ENCODE measurements at regions not wholly inside any gene's neighbourhood (a gene's known extent, or its start where the extent isn't known, plus 50 kb on each side); places are given as distances from the start of the nearest gene placed in this dataset.

DNA sequence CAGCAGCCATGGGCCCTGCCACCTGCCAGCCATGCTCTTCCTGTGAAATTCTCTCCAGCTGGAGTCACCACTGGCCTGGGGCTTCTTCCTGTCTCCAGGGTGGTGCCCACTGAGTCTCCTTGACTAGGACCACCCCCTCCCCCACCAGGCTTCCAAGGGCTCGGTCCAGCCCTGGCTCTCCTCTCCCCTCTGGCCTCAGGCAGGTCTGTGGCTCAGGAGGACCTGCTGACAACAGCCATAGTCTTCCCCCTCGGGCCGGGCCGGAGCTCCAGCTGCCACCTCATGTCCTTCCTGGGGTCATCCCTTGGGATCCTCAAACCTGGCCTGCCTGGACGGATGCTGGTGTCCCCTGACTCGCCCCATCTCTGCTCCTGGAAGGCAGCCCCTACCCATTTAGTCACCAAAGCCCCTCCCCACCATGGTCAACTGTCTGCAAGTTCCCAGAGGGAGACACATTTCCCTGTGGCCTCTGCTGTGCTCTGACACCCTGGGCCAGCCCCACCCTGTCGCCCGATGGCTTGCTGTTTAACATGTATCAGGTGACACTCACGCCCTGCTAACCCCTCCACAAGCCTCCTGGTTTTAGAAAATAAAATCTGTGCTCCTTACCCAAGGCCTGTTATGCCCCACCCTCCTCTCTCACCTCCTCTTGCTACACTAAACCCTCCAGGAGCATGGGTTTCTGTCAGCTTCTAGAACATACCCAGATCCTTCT, 186.2 kb downstream of the RBFOX3 start:
- H3K4me3 ChIP-seq (ENCODE audit: low read length), result no peak overlapping the region
- intact Hi-C loops (cut with micrococcal nuclease), result no loop called here
- H3K4me2 ChIP-seq (ENCODE audit: low read length), result no peak overlapping the region
- peaks cover 98% of the 10 kb centered on the region for H3K27me3 ChIP-seq (ENCODE audit: low read length)
- POLR2A ChIA-PET (ENCODE audit: unreplicated experiment), result no interaction called here
- H3K4me1 ChIP-seq (ENCODE audit: insufficient read depth, low read length), result no peaks in the 10 kb centered on the region
- H2AFZ ChIP-seq (ENCODE audit: low read length), result no peak overlapping the region
- H3K9ac ChIP-seq (ENCODE audit: low read length), result no peak overlapping the region
- no peak for ATAC-seq
- no peak for TF ChIP-seq EZH2 (IDR thresholded peaks at IDR 0.05; ENCODE audit: low read length, unreplicated experiment)
- TF ChIP-seq, protein P1, sequence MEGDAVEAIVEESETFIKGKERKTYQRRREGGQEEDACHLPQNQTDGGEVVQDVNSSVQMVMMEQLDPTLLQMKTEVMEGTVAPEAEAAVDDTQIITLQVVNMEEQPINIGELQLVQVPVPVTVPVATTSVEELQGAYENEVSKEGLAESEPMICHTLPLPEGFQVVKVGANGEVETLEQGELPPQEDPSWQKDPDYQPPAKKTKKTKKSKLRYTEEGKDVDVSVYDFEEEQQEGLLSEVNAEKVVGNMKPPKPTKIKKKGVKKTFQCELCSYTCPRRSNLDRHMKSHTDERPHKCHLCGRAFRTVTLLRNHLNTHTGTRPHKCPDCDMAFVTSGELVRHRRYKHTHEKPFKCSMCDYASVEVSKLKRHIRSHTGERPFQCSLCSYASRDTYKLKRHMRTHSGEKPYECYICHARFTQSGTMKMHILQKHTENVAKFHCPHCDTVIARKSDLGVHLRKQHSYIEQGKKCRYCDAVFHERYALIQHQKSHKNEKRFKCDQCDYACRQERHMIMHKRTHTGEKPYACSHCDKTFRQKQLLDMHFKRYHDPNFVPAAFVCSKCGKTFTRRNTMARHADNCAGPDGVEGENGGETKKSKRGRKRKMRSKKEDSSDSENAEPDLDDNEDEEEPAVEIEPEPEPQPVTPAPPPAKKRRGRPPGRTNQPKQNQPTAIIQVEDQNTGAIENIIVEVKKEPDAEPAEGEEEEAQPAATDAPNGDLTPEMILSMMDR (conservative IDR thresholded peaks at IDR 0.05; ENCODE audit: low read depth, low read length), result no peak
- no peak for TF ChIP-seq EZH2phosphoT487 (IDR thresholded peaks at IDR 0.05; ENCODE audit: borderline replicate concordance, low read length)
- no peaks in the 10 kb centered on the region for H3F3A ChIP-seq (ENCODE audit: low read length, unreplicated experiment)
- no TSS peak for BruUV-seq (replicated peaks)
- H3K9me2 ChIP-seq (replicated peaks; ENCODE audit: low read length), result no peaks in the 10 kb centered on the region
- H3K36me3 ChIP-seq (ENCODE audit: low read depth, low read length), result no peaks in the 10 kb centered on the region
- H3K27ac ChIP-seq (ENCODE audit: low read length), result no peak overlapping the region
- H3K79me2 ChIP-seq (ENCODE audit: low read length), result no peaks in the 10 kb centered on the region
- no peaks in the 10 kb centered on the region for H3K9me3 ChIP-seq (ENCODE audit: low read length)
- CTCF ChIA-PET, result no interaction called here
- DNase-seq, result no peak
- no peaks in the 10 kb centered on the region for H4K20me1 ChIP-seq (ENCODE audit: low read length)

DNA sequence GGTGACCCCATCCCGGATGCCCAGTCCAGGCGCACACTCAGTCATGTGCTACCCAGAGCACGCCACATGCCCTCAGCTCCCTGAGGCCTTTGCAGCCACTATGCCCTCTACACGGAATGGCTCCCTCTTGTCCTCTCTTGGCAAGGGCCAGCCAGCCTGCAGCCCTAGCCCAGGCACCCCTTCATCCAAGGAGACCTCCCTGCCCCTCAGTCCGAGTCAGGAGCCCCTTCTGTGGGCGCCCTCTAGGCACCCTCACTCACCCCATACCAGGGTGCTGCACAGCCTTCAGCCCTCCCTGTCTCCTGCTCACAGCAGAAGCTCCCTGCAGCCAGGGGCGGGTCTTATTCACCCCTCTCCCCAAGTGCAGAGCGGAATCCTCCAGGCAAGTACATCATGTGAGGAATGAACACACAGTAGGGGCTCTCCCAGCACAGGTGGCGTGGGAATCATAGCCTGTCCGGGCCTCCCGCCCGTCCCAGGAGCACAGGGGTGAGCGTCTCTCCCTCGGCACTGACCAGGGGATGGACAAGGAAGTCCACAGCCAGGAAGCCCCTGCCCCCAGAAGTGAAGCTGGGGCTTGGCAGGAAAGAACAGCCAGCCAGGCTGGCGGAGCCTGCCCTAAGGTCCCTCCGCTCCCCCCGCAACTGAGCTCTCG, 186.9 kb downstream of the RBFOX3 start:
- H3K79me2 ChIP-seq (ENCODE audit: low read length), result no peaks in the 10 kb centered on the region
- H2AFZ ChIP-seq (ENCODE audit: low read length), result no peak overlapping the region
- no peak overlapping the region for H3K4me2 ChIP-seq (ENCODE audit: low read length)
- H3K4me3 ChIP-seq (ENCODE audit: low read length), result no peak overlapping the region
- H3K4me1 ChIP-seq (ENCODE audit: insufficient read depth, low read length), result no peaks in the 10 kb centered on the region
- peaks cover 98% of the 10 kb centered on the region for H3K27me3 ChIP-seq (ENCODE audit: low read length)
- no peaks in the 10 kb centered on the region for H3F3A ChIP-seq (ENCODE audit: low read length, unreplicated experiment)
- intact Hi-C loops (cut with micrococcal nuclease), result no loop called here
- H3K9me2 ChIP-seq (replicated peaks; ENCODE audit: low read length), result no peaks in the 10 kb centered on the region
- no peak overlapping the region for H3K27ac ChIP-seq (ENCODE audit: low read length)
- CTCF ChIA-PET, result no interaction called here
- no peak for DNase-seq
- TF ChIP-seq, protein P1 (conservative IDR thresholded peaks at IDR 0.05; ENCODE audit: low read depth, low read length), result no peak
- no peak for TF ChIP-seq EZH2phosphoT487 (IDR thresholded peaks at IDR 0.05; ENCODE audit: borderline replicate concordance, low read length)
- TF ChIP-seq EZH2 (IDR thresholded peaks at IDR 0.05; ENCODE audit: low read length, unreplicated experiment), result no peak
- no peak overlapping the region for H3K9ac ChIP-seq (ENCODE audit: low read length)
- POLR2A ChIA-PET (ENCODE audit: unreplicated experiment), result no interaction called here
- no peaks in the 10 kb centered on the region for H3K9me3 ChIP-seq (ENCODE audit: low read length)
- no peaks in the 10 kb centered on the region for H4K20me1 ChIP-seq (ENCODE audit: low read length)
- no peaks in the 10 kb centered on the region for H3K36me3 ChIP-seq (ENCODE audit: low read depth, low read length)
- no peak for ATAC-seq
- no TSS peak for BruUV-seq (replicated peaks)

DNA sequence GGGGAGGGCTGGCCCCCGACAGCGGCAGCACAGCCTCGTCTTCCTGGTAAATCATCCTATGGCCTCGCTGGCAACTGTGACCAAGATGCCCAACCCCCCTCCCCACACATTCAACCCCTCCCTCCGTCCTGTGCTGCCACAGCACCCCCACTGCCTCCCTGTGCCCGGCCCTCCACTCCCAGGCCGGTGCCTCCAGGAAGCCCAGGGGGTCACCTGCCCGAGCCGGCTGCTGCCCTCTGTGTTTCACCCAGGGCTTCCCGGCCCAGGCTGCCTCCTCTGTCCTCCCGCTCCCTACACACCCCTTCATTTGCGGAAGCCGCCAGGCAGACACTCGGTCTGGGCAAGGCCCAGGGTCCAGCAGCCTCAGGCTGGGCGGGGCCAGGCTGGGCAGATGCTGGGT, 188.6 kb downstream of the RBFOX3 start:
- Histone ChIP-seq H2AFZ (ENCODE audit: low read length) (no peak overlapping the region), H3K79me2 (ENCODE audit: low read length) (no peaks in the 10 kb centered on the region), H3K4me1 (ENCODE audit: insufficient read depth, low read length) (no peaks in the 10 kb centered on the region), H3K9ac (ENCODE audit: low read length) (no peak overlapping the region), H3K4me2 (ENCODE audit: low read length) (no peak overlapping the region), H3F3A (ENCODE audit: low read length, unreplicated experiment) (no peaks in the 10 kb centered on the region), H3K9me3 (ENCODE audit: low read length) (no peaks in the 10 kb centered on the region), H3K27me3 (ENCODE audit: low read length) (peaks cover 98% of the 10 kb centered on the region), H3K4me3 (ENCODE audit: low read length) (no peak overlapping the region), H3K27ac (ENCODE audit: low read length) (no peak overlapping the region), H3K9me2 (replicated peaks; ENCODE audit: low read length) (no peaks in the 10 kb centered on the region), H3K36me3 (ENCODE audit: low read depth, low read length) (no peaks in the 10 kb centered on the region), H4K20me1 (ENCODE audit: low read length) (no peaks in the 10 kb centered on the region)
- DNase-seq (no peak), ATAC-seq (no peak)
- ChIA-PET POLR2A (ENCODE audit: unreplicated experiment) (no interaction called here), CTCF (no interaction called here)
- intact Hi-C loops (cut with micrococcal nuclease), result no loop called here
- BruUV-seq (replicated peaks), result no TSS peak
- TF ChIP-seq EZH2 (IDR thresholded peaks at IDR 0.05; ENCODE audit: low read length, unreplicated experiment), result no peak
- no peak for TF ChIP-seq EZH2phosphoT487 (IDR thresholded peaks at IDR 0.05; ENCODE audit: borderline replicate concordance, low read length)
- TF ChIP-seq, protein P1 (conservative IDR thresholded peaks at IDR 0.05; ENCODE audit: low read depth, low read length), result no peak
